Natural killer cell (primary cell): ENCODE measurements at regions not wholly inside any gene's neighbourhood (a gene's known extent, or its start where the extent isn't known, plus 50 kb on each side); places are given as distances from the start of the nearest gene placed in this dataset.
A peak's percentile ranks its signal among the peaks of the same experiment; 100 is the strongest.

Source experiments
- ATAC-seq, 3 donors: fragments of 150-1000 bp in 2 of 3; fragments of 200-7000 bp in 1 of 3; cut with Tn5 transposase; 1 replicate in 1 of 3; 2 replicates in 2 of 3; pipeline ENCODE4 v1.10.0; 2021; ENCODE audit warnings: mild to moderate bottlenecking in 2 of 3, moderate library complexity in 2 of 3
- DNase-seq, 2 donors: peaks; one replicate each; pipeline versions ENCODE4 v3.0.0 to v3.0.0-alpha.2; 2013 to 2021; ENCODE audit warnings: mixed read lengths in 1 of 2
- H3K27ac ChIP-seq: one replicate; pipeline ENCODE4 v1.5.1; 2013; ENCODE audit warnings: mild to moderate bottlenecking, low read length
- H3K27me3 ChIP-seq: one replicate; pipeline ENCODE4 v1.6.1; 2013; ENCODE audit warnings: low read length; ENCODE audit not compliant: control insufficient read depth, insufficient read depth
- H3K36me3 ChIP-seq: one replicate; pipeline ENCODE4 v1.6.1; 2013; ENCODE audit warnings: low read length; ENCODE audit not compliant: control insufficient read depth, insufficient read depth
- H3K4me1 ChIP-seq: one replicate; pipeline ENCODE4 v1.6.1; 2013; ENCODE audit warnings: low read length; ENCODE audit not compliant: control insufficient read depth, insufficient read depth
- H3K4me3 ChIP-seq: one replicate; pipeline ENCODE4 v1.5.1; 2013; ENCODE audit warnings: low read length
- H3K9me3 ChIP-seq: one replicate; pipeline ENCODE4 v1.6.1; 2013; ENCODE audit warnings: low read length; ENCODE audit not compliant: control insufficient read depth, insufficient read depth
- H3K27ac Mint-ChIP-seq, 2 donors: one replicate each; pipeline ENCODE4 v1.8.0; 2022; ENCODE audit warnings: mild to moderate bottlenecking in 2 of 2, mixed read lengths in 2 of 2, moderate library complexity in 1 of 2
- H3K27me3 Mint-ChIP-seq, 2 donors: one replicate each; pipeline ENCODE4 v1.8.0; 2022; ENCODE audit warnings: low read depth in 2 of 2, mixed read lengths in 2 of 2
- H3K36me3 Mint-ChIP-seq: one replicate; pipeline ENCODE4 v1.8.0; 2022; ENCODE audit warnings: mixed read lengths
- H3K4me1 Mint-ChIP-seq, 2 donors: one replicate each; pipeline ENCODE4 v1.8.0; 2022; ENCODE audit warnings: mixed read lengths in 2 of 2
- H3K4me3 Mint-ChIP-seq: one replicate; pipeline ENCODE4 v1.8.0; 2022; ENCODE audit warnings: mild to moderate bottlenecking, moderate library complexity, mixed read lengths
- H3K9me3 Mint-ChIP-seq, 2 donors: one replicate each; pipeline ENCODE4 v1.8.0; 2022; ENCODE audit warnings: mixed read lengths in 2 of 2
- WGBS: methylation state at CpG from one replicate; pipeline ENCODE4 v1.1.7; 2013; ENCODE audit warnings: missing lambda C conversion rate; ENCODE audit not compliant: insufficient coverage; 5-methylcytosine and 5-hydroxymethylcytosine counted together
- intact Hi-C: fragments of 100-400 bp; cut with micrococcal nuclease; formaldehyde crosslinking; loops from one replicate; pipeline ENCODE4 v1.14.2; 2022
- TF ChIP-seq, protein P1 (sequence below): fragments of 200-600 bp; IDR thresholded peaks from one replicate; pipeline ENCODE4 v1.8.0; 2022; ENCODE audit warnings: antibody characterized with exemption

DNA sequence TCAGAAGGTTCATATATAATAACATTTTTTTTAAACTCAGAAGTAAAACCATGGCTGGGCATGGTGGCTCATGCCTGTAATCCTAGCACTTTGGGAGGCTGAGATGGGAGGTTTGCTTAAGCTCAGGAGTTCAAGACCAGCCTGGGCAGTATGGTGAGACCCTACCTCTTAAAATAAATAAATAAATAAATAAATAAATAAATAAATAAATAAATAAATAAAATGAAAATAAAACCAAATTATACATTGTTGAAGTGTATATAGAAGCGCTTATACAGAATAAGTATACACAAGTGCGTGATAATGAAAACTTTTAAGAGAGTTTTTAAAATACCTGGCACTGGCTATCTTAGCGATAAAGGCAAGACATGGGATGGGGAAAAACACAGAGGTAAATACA, 71.6 kb downstream of the OR2B2 start:
- Histone ChIP-seq H3K4me3 (no peak overlapping the region), H3K9me3 (no peaks in the 10 kb centered on the region), H3K27ac (no peak overlapping the region), H3K27me3 (no peaks in the 10 kb centered on the region), H3K36me3 (no peaks in the 10 kb centered on the region), H3K4me1 (peaks cover 32% of the 10 kb centered on the region)
- no peaks in the 10 kb centered on the region for H3K27me3 Mint-ChIP-seq
- no peaks in the 10 kb centered on the region for H3K4me1 Mint-ChIP-seq
- DNase-seq (no peak), ATAC-seq (no peak)
- H3K9me3 Mint-ChIP-seq = no peaks in the 10 kb centered on the region
- H3K4me3 Mint-ChIP-seq = no peak overlapping the region
- H3K27ac Mint-ChIP-seq = no peak overlapping the region
- TF ChIP-seq, protein P1, sequence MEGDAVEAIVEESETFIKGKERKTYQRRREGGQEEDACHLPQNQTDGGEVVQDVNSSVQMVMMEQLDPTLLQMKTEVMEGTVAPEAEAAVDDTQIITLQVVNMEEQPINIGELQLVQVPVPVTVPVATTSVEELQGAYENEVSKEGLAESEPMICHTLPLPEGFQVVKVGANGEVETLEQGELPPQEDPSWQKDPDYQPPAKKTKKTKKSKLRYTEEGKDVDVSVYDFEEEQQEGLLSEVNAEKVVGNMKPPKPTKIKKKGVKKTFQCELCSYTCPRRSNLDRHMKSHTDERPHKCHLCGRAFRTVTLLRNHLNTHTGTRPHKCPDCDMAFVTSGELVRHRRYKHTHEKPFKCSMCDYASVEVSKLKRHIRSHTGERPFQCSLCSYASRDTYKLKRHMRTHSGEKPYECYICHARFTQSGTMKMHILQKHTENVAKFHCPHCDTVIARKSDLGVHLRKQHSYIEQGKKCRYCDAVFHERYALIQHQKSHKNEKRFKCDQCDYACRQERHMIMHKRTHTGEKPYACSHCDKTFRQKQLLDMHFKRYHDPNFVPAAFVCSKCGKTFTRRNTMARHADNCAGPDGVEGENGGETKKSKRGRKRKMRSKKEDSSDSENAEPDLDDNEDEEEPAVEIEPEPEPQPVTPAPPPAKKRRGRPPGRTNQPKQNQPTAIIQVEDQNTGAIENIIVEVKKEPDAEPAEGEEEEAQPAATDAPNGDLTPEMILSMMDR = no peak
- 100% methylated on average over 2 of the region's 3 CpGs for WGBS
- H3K36me3 Mint-ChIP-seq = no peaks in the 10 kb centered on the region
- intact Hi-C loops = no loop called here

DNA sequence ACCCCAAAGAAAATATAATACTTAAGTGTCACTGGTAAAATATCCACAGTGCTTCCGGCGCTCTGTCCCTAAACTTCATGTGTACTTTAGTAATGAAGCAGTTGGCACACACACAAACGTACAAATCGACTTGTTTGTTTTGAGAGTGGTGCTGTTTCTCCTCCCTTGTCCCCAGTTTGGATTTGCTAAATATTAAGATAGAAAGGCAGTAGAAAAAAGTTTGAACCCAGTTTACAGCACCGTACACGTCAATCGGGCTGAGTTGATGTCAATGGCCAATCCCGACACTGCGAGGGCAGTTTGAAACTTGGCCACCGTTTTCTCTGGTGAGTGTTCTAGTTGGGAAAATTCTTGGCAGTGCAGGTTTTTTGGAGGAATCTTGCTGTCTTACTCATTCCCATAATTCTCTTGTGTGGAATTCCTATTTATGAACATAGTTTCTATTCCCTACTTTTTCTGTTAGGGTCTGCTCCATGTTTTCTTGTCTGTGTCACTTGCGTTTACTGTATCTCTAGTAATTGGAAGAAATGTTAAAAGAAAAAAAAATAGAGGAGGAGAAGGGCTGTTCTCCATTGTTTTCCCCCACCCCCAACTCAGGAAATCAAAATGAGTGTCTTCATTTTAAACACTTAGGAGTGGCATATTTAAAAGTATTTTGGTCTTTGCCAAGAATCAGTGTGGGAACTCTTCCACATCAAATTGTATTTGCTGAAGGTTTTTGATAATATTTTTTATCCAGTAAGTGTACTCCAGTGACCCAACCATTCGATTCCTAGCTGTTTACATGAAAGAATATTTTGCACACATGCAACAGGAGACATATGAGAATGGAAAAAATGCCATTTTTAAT, 72.3 kb downstream of the OR2B2 start:
- Mint-ChIP-seq H3K27ac (no peak overlapping the region), H3K36me3 (no peaks in the 10 kb centered on the region), H3K9me3 (no peaks in the 10 kb centered on the region), H3K4me1 (peaks cover 5% of the 10 kb centered on the region in 2 donors), H3K4me3 (no peak overlapping the region), H3K27me3 (no peaks in the 10 kb centered on the region)
- TF ChIP-seq, protein P1 = no peak
- no peak for ATAC-seq
- Histone ChIP-seq H3K9me3 (no peaks in the 10 kb centered on the region), H3K36me3 (no peaks in the 10 kb centered on the region), H3K4me3 (peak overlapping the region; percentile 82), H3K27me3 (no peaks in the 10 kb centered on the region), H3K4me1 (peaks cover 32% of the 10 kb centered on the region), H3K27ac (peak overlapping the region; percentile 98)
- WGBS = 0% methylated on average over 10 of the region's 12 CpGs
- intact Hi-C loops = loop anchor here (2.0 to 10.0 kb wide), 6 partner anchors 15 to 1815 kb away; a partner anchor contains a TSS
- DNase-seq = peak in 1 of 2 donors; percentile 48

DNA sequence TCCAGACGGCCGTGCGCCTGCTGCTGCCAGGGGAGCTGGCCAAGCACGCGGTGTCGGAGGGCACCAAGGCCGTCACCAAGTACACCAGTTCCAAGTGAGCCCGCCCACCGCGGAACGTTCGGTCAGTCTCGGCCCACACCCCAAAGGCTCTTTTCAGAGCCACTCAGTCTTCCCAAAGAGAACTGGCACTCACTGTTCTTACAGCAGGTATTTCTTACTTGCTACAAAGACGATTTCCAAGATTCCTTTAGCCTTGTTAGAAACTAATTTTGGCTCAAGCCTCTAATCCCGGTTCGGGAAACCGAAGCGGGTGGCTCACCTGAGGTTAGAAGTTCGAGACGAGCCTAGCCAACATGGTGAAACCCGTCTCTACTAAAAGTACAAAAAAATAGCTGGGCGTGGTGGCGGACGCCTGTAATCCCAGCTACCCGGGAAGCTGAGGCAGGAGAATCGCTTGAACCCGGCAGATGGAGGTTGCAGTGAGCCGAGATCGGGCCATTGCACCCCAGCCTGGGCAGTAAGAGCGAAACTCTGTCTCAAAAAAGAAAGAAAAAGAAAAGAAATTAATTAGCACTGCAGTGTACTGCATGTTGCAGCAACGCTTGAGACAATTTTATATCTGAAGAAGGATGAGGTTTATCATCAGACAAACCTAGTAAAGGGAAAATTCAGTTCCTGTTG, 73.1 kb downstream of the OR2B2 start:
- no peak for DNase-seq

More for the DNA sequence above, 73.1 kb downstream of the OR2B2 start:
- no peaks in the 10 kb centered on the region for H3K27me3 Mint-ChIP-seq
- Histone ChIP-seq H3K4me3 (peak overlapping the region; percentile 82), H3K27ac (peak overlapping the region; percentile 98), H3K4me1 (peaks cover 32% of the 10 kb centered on the region), H3K9me3 (no peaks in the 10 kb centered on the region), H3K27me3 (no peaks in the 10 kb centered on the region), H3K36me3 (no peaks in the 10 kb centered on the region)
- intact Hi-C loops = loop anchor here (1.0 to 10.0 kb wide), 10 partner anchors 14 to 1814 kb away; partner anchors contain the start of gene ZSCAN31
- ATAC-seq = peak; percentile 0 to 25 (median 6)
- no peaks in the 10 kb centered on the region for H3K9me3 Mint-ChIP-seq
- H3K36me3 Mint-ChIP-seq = no peaks in the 10 kb centered on the region
- peaks cover 6 to 7% of the 10 kb centered on the region in 2 donors for H3K4me1 Mint-ChIP-seq
- H3K27ac Mint-ChIP-seq = no peak overlapping the region
- TF ChIP-seq, protein P1 = no peak
- under 1% methylated on average over 31 of the region's 31 CpGs for WGBS
- no peak overlapping the region for H3K4me3 Mint-ChIP-seq
